OCI-LY7 (cell line): ENCODE measurements at regions not wholly inside any gene's neighbourhood (a gene's known extent, or its start where the extent isn't known, plus 50 kb on each side); places are given as distances from the start of the nearest gene placed in this dataset.

Experiments
- CTCF ChIP-seq: fragments of 200-600 bp; sonication (generic); conservative IDR thresholded peaks from 2 replicates; pipeline ENCODE4 v1.5.1; 2014; ENCODE audit warnings: mild to moderate bottlenecking, antibody characterized with exemption, low read length, moderate library complexity, mixed read lengths
- EZH2phosphoT487 ChIP-seq: fragments of 200-600 bp; sonication (generic); IDR thresholded peaks from 2 replicates; pipeline ENCODE4 v1.6.1; 2018; ENCODE audit warnings: low read depth, borderline replicate concordance, mild to moderate bottlenecking, mixed run types, antibody characterized with exemption, low read length, moderate library complexity, mixed read lengths

GRCh38 chr1:47594627-47595026 is 156.8 kb downstream of the FOXD2 start:
- TF ChIP-seq CTCF (no peak), EZH2phosphoT487 (no peak)
